RWPE2 (cell line): ENCODE measurements at regions not wholly inside any gene's neighbourhood (a gene's known extent, or its start where the extent isn't known, plus 50 kb on each side); places are given as distances from the start of the nearest gene placed in this dataset.
A peak's percentile ranks its signal among the peaks of the same experiment; 100 is the strongest.

Source experiments
- ATAC-seq: fragments of 200-7000 bp; cut with Tn5 transposase; 3 replicates; pipeline ENCODE4 v1.9.1; 2021; ENCODE audit warnings: low read depth
- DNase-seq: peaks from one replicate; pipeline ENCODE4 v3.0.0-alpha.2; 2020; ENCODE audit warnings: low spot score
- H3K27ac ChIP-seq: fragments of 450-650 bp; 2 replicates; pipeline ENCODE4 v1.5.1; 2017; ENCODE audit warnings: mild to moderate bottlenecking; ENCODE audit not compliant: poor library complexity, severe bottlenecking
- H3K27me3 ChIP-seq: fragments of 250-450 bp; sonication (Bioruptor Pico); 2 replicates; pipeline ENCODE4 v1.5.1; 2021; ENCODE audit warnings: mild to moderate bottlenecking, moderate library complexity; ENCODE audit not compliant: insufficient read depth, poor library complexity, severe bottlenecking
- H3K36me3 ChIP-seq: fragments of 250-450 bp; sonication (Bioruptor Pico); 2 replicates; pipeline ENCODE4 v1.5.1; 2020; ENCODE audit warnings: low read depth, mild to moderate bottlenecking, moderate library complexity
- H3K4me1 ChIP-seq: fragments of 250-450 bp; sonication (Bioruptor Pico); 2 replicates; pipeline ENCODE4 v1.5.1; 2021; ENCODE audit warnings: mild to moderate bottlenecking, moderate library complexity; ENCODE audit not compliant: insufficient read depth, poor library complexity, severe bottlenecking
- H3K4me3 ChIP-seq: fragments of 250-450 bp; sonication (Bioruptor Pico); 2 replicates; pipeline ENCODE4 v1.5.1; 2021; ENCODE audit warnings: mild to moderate bottlenecking, moderate library complexity; ENCODE audit not compliant: severe bottlenecking
- H3K9me3 ChIP-seq: fragments of 250-450 bp; sonication (Bioruptor Pico); 2 replicates; pipeline ENCODE4 v1.5.1; 2021; ENCODE audit warnings: mild to moderate bottlenecking, moderate library complexity; ENCODE audit not compliant: severe bottlenecking
- TF ChIP-seq, protein P1 (sequence below): fragments of 450-650 bp; IDR thresholded peaks from one replicate; pipeline ENCODE4 v1.5.1; 2017; ENCODE audit warnings: mild to moderate bottlenecking, moderate library complexity; ENCODE audit not compliant: poor library complexity, severe bottlenecking

DNA sequence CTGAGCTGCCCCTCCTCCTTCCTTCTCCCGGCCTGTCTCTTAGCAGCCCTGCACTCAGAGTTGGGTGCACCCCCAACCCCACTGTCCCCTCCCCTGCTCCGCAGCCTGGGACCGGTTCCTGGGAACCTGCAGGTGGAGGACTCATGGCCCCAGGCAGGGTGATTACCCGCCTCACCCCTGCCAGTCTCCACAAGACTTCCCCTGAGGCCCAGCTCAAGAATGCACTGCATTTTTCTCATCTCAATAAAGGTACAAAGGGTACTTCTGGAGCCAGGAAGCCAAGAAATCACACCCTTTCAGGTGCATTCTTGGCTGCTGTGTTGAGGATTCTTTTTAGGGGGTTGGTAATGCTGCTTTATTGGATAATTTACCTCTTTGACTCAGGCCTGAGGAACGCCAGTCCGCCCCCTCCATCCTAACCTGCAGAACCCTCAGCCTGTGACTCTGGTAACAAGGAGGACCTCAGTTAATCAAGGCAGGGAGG lies 126.3 kb upstream of the TMPRSS2 start:
- H3K27me3 ChIP-seq: no peaks in the 10 kb centered on the region
- no peak overlapping the region for H3K4me3 ChIP-seq
- peak; percentile 73 for ATAC-seq
- TF ChIP-seq, protein P1, sequence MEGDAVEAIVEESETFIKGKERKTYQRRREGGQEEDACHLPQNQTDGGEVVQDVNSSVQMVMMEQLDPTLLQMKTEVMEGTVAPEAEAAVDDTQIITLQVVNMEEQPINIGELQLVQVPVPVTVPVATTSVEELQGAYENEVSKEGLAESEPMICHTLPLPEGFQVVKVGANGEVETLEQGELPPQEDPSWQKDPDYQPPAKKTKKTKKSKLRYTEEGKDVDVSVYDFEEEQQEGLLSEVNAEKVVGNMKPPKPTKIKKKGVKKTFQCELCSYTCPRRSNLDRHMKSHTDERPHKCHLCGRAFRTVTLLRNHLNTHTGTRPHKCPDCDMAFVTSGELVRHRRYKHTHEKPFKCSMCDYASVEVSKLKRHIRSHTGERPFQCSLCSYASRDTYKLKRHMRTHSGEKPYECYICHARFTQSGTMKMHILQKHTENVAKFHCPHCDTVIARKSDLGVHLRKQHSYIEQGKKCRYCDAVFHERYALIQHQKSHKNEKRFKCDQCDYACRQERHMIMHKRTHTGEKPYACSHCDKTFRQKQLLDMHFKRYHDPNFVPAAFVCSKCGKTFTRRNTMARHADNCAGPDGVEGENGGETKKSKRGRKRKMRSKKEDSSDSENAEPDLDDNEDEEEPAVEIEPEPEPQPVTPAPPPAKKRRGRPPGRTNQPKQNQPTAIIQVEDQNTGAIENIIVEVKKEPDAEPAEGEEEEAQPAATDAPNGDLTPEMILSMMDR: no peak
- H3K4me1 ChIP-seq: peaks cover 51% of the 10 kb centered on the region
- H3K9me3 ChIP-seq: no peaks in the 10 kb centered on the region
- peak overlapping the region; percentile 97 for H3K27ac ChIP-seq
- H3K36me3 ChIP-seq: no peaks in the 10 kb centered on the region
- peak; percentile 92 for DNase-seq

- Histone ChIP-seq H3K4me1 (peaks cover 51% of the 10 kb centered on the region), H3K27ac (peak overlapping the region; percentile 97), H3K9me3 (no peaks in the 10 kb centered on the region), H3K36me3 (no peaks in the 10 kb centered on the region), H3K4me3 (no peak overlapping the region), H3K27me3 (no peaks in the 10 kb centered on the region)
- no peak for DNase-seq
- TF ChIP-seq, protein P1: no peak
- ATAC-seq: no peak
These were observed 125.7 kb upstream of the TMPRSS2 start for GRCh38 chr21:41633627-41634026.

- Histone ChIP-seq H3K27me3 (no peaks in the 10 kb centered on the region), H3K4me1 (peaks cover 51% of the 10 kb centered on the region), H3K27ac (peak overlapping the region; percentile 97), H3K4me3 (no peak overlapping the region), H3K9me3 (no peaks in the 10 kb centered on the region), H3K36me3 (no peaks in the 10 kb centered on the region)
- no peak for DNase-seq
- ATAC-seq: no peak
- TF ChIP-seq, protein P1: no peak
These were observed 125.0 kb upstream of the TMPRSS2 start for GRCh38 chr21:41632748-41633475.

GRCh38 chr21:41631564-41632461 lies 123.9 kb upstream of the TMPRSS2 start:
- Histone ChIP-seq H3K27ac (peak overlapping the region; percentile 97), H3K4me1 (peaks cover 51% of the 10 kb centered on the region), H3K4me3 (no peak overlapping the region), H3K9me3 (no peaks in the 10 kb centered on the region), H3K27me3 (no peaks in the 10 kb centered on the region), H3K36me3 (no peaks in the 10 kb centered on the region)
- TF ChIP-seq, protein P1: no peak
- DNase-seq (peak; percentile 93), ATAC-seq (peak; percentile 33; the same call in 2 of the 3 replicates)
